Motor neuron (in vitro differentiated cells): ENCODE measurements at regions not wholly inside any gene's neighbourhood (a gene's known extent, or its start where the extent isn't known, plus 50 kb on each side); places are given as distances from the start of the nearest gene placed in this dataset.
"Not testable (repeated sequence)": the region's sequence is repeated elsewhere in the genome, so short reads cannot be mapped to it uniquely, and the experiment has no call there.

Experiments used
- ATAC-seq, 8 experiments: fragments of 200-7000 bp; cut with Tn5 transposase; replicated peaks in 6 of 8; 2 replicates each; pipeline ENCODE4 v1.8.0; 2021; ENCODE audit warnings: mild to moderate bottlenecking in 8 of 8, moderate library complexity in 8 of 8
- H3K27ac ChIP-seq, 2 donors: fragments of 250-450 bp; sonication (Bioruptor Pico); 2 replicates each; pipeline ENCODE4 v1.9.0; 2021; ENCODE audit warnings: antibody characterized with exemption in 2 of 2, mild to moderate bottlenecking in 2 of 2, moderate library complexity in 1 of 2
- H3K4me1 ChIP-seq, 2 donors: fragments of 250-450 bp; sonication (Bioruptor Pico); replicated peaks in 1 of 2; 2 replicates each; pipeline ENCODE4 v1.6.1; 2021; ENCODE audit warnings: antibody characterized with exemption in 2 of 2, mild to moderate bottlenecking in 2 of 2, moderate library complexity in 1 of 2
- H3K4me3 ChIP-seq, 5 donors: fragments of 250-450 bp; sonication (Bioruptor Pico); 2 replicates each; pipeline ENCODE4 v1.9.0; 2021; ENCODE audit warnings: antibody characterized with exemption in 5 of 5, mild to moderate bottlenecking in 5 of 5, moderate library complexity in 4 of 5
- WGBS, 10 experiments: fragments of 450-650 bp; shearing (Covaris generic); methylation state at CpG; one replicate each; pipeline ENCODE4 v1.0.0; 2022; 5-methylcytosine and 5-hydroxymethylcytosine counted together
- in situ Hi-C, 9 experiments: fragments of 400-800 bp; cut with MboI; loops; one replicate each; pipeline ENCODE4 v1.15.0; 2021; ENCODE audit warnings: low sequenced_read_pairs in 9 of 9, low pct_unique_long_range_greater_than_20kb in 2 of 9; ENCODE audit not compliant: unreplicated experiment in 9 of 9

DNA sequence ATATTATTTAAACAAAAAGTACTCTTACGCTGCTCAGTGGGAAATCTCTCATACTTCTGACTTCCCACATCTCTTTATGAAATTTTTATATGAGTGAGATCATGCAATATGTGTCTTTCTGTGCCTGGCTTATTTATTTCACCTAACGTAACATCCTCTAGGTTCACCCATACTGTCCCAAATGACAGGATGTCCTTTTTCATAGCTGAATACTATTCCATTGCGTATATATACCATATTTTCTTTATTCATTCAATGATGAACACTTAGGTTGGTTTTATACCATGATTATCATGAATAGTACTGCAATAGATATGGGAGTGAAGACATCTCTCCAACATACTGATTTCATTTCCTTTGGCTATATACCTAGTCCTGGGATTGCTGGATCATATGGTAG lies 57.8 kb upstream of the TPP2 start:
- Histone ChIP-seq H3K4me1 (no peaks in the 10 kb centered on the region), H3K27ac (no peak overlapping the region), H3K4me3 (no peak overlapping the region)
- in situ Hi-C loops, result no loop called here
- no peak for ATAC-seq
- WGBS, 10 experiments, result 41 to 100% (median 76%) methylated on average over 2 to 3 of the region's 3 CpGs; no CpG with 5 or more reads in 2 of the 10 experiments

DNA sequence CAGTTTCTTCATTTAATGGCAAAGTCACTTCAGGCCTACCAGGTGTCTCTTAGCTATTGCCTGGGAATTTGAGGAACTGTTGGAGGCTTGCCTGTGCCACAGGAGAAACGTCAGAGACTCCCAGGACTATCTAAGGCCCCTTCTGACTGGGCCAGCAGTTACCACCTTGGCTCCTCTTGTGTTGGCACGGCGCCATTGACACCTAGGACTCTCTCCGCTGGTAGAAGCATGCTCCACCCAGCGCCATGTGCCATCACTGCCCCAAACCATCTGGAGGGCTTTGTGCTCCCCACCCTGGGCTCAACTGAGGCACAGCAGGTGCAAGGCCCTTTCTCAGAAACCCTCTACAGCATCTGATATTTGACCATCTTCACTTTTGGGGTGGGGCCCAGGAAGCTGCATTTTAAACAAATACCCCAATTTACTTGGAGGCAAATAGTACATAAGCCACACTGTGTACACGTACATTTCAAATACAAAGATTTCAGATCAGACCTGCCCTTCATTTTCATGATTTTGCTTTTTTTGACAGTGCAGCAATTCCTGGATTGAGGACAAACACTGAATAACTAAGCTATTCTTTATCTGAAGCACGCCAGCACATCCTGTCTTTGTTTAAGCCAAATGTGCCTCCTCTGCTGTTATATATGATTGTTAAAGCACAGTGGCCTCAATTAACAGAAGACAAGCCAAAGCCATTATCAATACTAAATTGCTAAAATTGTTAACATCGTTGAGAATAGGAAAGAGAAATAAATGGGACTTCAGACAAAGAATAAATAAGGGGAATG lies 59.9 kb upstream of the TPP2 start:
- no peak for ATAC-seq
- no peak overlapping the region for H3K27ac ChIP-seq
- no peak overlapping the region for H3K4me3 ChIP-seq
- H3K4me1 ChIP-seq, result no peaks in the 10 kb centered on the region
- 0 to 100% (median 76%) methylated on average over 1 to 7 of the region's 8 CpGs for WGBS, 10 experiments
- in situ Hi-C loops, result no loop called here

DNA sequence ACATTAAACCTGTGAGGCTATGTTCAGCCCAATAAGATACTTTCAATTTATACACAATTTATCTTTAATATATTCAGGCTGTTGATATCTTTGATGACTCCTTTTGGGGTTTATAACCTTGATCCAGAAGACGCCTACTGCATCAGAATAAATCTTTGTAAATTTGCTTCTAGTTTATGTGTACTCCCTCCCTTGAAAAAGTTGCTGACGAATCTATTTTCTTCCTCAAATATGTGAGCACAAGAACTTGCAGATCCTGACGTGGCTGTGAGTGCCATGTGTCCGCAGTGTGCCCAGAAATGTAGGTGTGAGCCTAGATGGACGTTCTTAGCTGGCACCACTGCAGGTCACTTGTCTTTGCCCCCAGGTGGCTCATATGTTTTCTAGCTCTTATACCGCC lies 60.6 kb upstream of the TPP2 start:
- 0 to 100% (median 74%) methylated on average over 1 to 5 of the region's 6 CpGs for WGBS, 10 experiments
- in situ Hi-C loops, result no loop called here

DNA sequence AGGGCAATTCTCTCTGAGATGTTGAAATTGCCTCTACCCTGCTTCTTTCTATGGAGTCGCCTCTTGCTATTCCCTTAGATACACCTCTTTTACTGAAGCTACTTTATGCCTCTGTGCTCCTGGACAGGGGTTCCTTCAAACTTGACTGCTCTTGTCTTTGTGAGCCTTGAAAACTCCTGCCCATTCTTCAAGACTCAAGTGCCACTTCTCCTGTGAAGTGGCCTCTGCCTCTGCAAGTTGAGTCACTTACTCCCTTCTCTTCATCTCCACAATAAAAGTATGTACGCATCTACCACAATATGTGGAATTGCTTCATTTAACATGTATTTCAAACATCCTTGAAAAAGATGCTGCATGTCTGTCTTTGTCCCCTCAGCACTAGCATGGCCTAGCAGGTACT lies 66.0 kb upstream of the TPP2 start:
- Histone ChIP-seq H3K4me3 (no peak overlapping the region), H3K27ac (no peak overlapping the region), H3K4me1 (no peaks in the 10 kb centered on the region)
- ATAC-seq, result no peak
- in situ Hi-C loops, result no loop called here
- 71 to 100% (median 88%) methylated on average over 1 to 2 of the region's 2 CpGs; no CpG with 5 or more reads in 4 of the 10 experiments for WGBS, 10 experiments

More for the DNA sequence above, 60.6 kb upstream of the TPP2 start:
- no peak overlapping the region for H3K27ac ChIP-seq
- H3K4me3 ChIP-seq, result no peak overlapping the region
- ATAC-seq, result no peak
- no peaks in the 10 kb centered on the region for H3K4me1 ChIP-seq

DNA sequence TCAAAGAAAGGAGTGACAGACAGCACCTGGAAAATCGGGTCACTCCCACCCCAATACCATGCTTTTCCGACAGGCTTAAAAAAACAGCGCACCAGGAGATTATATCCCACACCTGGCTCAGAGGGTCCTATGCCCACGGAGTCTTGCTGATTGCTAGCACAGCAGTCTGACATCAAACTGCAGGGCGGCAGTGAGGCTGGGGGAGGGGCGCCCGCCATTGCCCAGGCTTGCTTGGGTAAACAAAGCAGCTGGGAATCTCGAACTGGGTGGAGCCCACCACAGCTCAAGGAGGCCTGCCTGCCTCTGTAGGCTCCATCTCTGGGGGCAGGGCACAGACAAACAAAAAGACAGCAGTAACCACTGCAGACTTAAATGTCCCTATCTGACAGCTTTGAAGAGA lies 74.5 kb upstream of the TPP2 start:
- ATAC-seq, H3K4me3 ChIP-seq, in situ Hi-C loops, H3K27ac ChIP-seq, H3K4me1 ChIP-seq: not testable (repeated sequence)
- WGBS, 10 experiments, result 20 to 91% (median 73%) methylated on average over 1 to 4 of the region's 8 CpGs; no CpG with 5 or more reads in 6 of the 10 experiments

DNA sequence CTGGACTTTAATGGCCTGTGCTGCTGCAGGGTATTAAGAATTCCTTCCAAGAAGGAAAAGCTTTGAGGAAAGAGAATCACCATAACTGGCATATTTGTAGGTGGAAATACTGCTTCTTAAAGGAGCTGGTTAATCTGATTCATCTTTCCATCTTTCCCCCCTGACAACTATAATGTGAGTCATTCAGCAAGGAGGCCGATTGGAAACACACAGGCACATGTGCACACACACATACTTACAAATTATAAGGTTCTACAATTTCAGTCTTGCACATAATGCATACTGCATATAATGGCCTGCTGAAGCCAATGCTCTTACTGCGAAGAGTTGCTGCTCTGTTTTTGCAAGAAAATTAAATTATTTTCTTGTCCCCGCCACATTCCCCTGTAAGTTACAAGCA lies 78.8 kb upstream of the TPP2 start:
- Histone ChIP-seq H3K27ac (no peak overlapping the region), H3K4me3 (no peak overlapping the region), H3K4me1 (no peaks in the 10 kb centered on the region)
- 0 to 100% (median 56%) methylated on average over 1 to 3 of the region's 3 CpGs; no CpG with 5 or more reads in 3 of the 10 experiments for WGBS, 10 experiments
- peak in 3 of 8 experiments; percentile 38 to 51 (median 41) for ATAC-seq
- in situ Hi-C loops, result no loop called here

DNA sequence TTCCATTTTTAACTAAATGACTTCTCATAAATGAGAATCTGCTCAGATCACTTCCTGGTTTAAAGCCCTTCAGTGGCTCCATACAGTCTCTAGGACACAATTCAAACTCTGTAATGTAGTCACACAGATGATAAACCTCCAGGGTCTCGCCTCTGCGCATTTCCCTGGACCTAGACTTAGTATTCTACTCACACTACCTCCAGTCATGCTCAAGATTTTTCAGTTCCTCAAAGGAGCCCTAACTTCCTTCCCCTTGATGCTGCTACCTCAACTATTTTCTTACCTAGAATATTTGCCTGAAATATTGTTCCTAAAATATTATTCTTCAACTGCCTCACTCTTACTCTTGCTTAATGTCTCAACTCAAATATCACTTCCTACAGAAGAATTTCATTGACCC lies 86.7 kb upstream of the TPP2 start:
- Histone ChIP-seq H3K4me1 (no peaks in the 10 kb centered on the region), H3K27ac (no peak overlapping the region), H3K4me3 (no peak overlapping the region)
- no peak for ATAC-seq
- in situ Hi-C loops, result no loop called here
- WGBS, 10 experiments, result 40 to 100% (median 100%) methylated on average over 2 of the region's 2 CpGs; no CpG with 5 or more reads in 5 of the 10 experiments

DNA sequence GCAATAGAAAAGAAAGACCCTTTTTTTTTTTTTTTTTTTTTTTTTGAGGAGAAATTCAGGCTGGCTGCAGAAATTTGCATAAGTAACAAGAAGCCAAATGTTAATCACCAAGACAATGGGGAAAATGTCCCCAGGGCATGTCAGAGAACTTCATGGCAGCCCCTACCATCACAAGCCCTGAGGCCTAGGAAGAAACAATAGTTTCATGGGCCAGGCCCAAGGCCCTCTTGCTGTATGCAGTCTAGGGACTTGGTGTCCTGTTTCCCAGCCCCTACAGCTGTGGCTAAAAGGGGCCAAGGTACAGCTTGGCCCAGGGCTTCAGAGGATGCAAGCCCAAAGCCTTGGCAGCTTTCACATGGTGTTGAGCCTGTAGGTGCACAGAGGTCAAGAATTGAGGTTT lies 88.4 kb upstream of the TPP2 start:
- Histone ChIP-seq H3K4me1 (no peaks in the 10 kb centered on the region), H3K4me3 (no peak overlapping the region), H3K27ac (no peak overlapping the region)
- in situ Hi-C loops, result no loop called here
- ATAC-seq, result no peak

DNA sequence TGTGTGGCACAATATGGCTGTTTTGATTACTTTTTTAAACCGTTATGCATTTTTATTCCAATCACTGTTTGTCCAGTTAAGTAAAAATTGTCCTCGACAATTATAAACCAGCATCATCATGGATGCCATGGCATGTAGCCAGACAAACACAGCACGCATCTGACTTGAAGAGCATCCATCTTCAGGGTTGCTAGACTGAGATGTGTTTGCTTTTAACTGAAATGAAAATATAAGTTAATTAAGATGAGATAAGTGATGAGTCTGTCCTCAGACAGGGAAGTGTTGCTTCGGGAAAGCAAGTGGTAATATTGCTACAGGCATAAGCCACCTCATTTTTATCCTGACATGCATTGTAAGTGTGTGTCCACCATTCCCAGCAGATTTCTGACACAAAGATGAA lies 92.8 kb upstream of the TPP2 start:
- no peak for ATAC-seq
- 33 to 100% (median 78%) methylated on average over 1 to 4 of the region's 4 CpGs; no CpG with 5 or more reads in 1 of the 10 experiments for WGBS, 10 experiments
- peaks cover 0 to 3% of the 10 kb centered on the region in 2 donors for H3K4me1 ChIP-seq
- no peak overlapping the region for H3K27ac ChIP-seq
- in situ Hi-C loops, result no loop called here
- no peak overlapping the region for H3K4me3 ChIP-seq

DNA sequence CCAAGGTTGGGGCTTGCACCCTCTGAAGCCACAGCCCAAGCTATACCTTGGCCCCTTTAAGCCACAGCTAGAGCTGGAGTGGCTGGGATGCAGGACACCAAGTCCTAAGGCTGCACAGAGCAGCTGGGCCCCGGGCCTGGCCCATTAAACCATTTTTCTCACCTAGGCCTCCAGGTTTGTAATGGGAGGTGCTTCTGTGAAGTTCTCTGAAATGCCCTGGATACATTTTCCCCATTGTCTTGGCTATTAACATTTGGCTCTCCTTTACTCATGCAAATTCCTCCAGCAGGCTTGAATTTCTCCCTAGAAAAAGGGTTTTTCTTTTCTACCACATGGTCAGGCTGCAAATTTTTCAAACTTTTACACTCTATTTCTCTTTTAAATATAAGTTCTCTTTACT lies 93.8 kb upstream of the FGF14 start:
- Histone ChIP-seq H3K27ac (no peak overlapping the region), H3K4me3 (no peak overlapping the region), H3K4me1 (peaks cover 0 to 2% of the 10 kb centered on the region in 2 donors)
- in situ Hi-C loops, result no loop called here
- 0 to 50% (median 0%) methylated on average over 1 of the region's 1 CpG; no CpG with 5 or more reads in 4 of the 10 experiments for WGBS, 10 experiments
- no peak for ATAC-seq

DNA sequence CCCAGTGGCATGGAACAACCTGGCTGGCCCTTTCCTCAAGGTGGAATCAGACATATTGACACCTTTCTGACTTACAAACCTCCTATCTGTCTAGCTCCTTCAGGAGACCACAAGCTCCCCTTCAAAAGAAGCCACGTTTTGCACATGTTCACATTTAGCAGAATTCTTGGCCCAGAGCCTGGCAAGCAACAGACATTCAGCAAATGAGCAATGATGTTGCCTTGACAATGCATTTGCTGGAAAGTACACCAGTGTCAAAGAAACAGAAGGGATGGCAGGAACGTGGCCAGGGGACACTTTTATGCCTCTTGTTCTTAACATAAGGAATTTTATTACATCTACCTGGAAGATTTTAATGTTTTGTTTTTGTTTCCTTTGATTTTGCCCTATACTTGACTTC lies 85.5 kb upstream of the FGF14 start:
- peaks cover 0 to 7% of the 10 kb centered on the region in 2 donors for H3K4me1 ChIP-seq
- no peak overlapping the region for H3K4me3 ChIP-seq
- WGBS, 10 experiments, result 0 to 88% (median 20%) methylated on average over 1 to 2 of the region's 2 CpGs; no CpG with 5 or more reads in 1 of the 10 experiments
- in situ Hi-C loops, result no loop called here
- peak in 3 of 8 experiments; percentile 33 to 90 (median 59) for ATAC-seq
- H3K27ac ChIP-seq, result no peak overlapping the region

DNA sequence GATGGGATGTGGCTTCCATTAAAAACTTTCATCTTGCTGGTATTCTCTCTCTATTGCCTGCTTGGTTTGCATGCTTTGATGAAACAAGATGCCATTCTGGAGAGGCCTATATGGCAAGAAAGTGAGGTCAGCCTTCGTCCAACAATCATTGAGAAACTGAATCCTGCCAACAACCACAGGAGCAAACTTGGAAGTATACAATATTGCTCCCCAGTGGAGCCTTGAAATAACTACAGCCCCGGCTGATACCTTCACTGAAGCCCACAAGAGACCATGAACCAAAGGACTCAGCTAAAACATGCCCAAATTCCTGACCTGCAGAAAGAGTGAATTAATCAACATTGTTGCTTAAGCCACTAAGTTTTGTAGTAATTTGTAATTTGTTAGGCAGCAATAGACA lies 82.5 kb upstream of the FGF14 start:
- H3K27ac ChIP-seq, result no peak overlapping the region
- WGBS, 10 experiments, result 0 to 83% (median 63%) methylated on average over 1 to 2 of the region's 2 CpGs; no CpG with 5 or more reads in 2 of the 10 experiments
- H3K4me1 ChIP-seq, result peaks cover 0 to 7% of the 10 kb centered on the region in 2 donors
- no peak overlapping the region for H3K4me3 ChIP-seq
- ATAC-seq, result peak in 4 of 8 experiments; percentile 42 to 72 (median 65)
- in situ Hi-C loops, result no loop called here

DNA sequence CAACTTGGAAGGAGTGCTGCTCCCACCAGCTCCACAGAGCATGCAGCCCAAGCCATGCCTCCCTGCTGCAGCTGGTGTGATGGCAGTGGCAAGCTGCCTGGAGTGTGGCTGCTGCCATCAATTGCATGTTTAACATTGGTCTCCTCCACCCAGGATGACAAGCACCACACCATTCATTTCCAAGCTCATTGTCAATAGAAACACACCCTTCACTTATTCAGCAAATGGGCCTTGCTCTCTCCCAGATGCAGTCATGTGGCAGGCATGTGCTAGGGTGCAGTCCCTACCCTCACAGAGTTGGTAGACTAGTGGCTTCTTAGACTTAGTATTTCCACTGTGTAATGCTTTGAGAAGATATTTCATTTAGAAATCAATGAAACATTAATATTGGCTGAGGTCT lies 70.8 kb upstream of the FGF14 start:
- in situ Hi-C loops, result no loop called here
- no peaks in the 10 kb centered on the region for H3K4me1 ChIP-seq
- no peak overlapping the region for H3K27ac ChIP-seq
- no peak overlapping the region for H3K4me3 ChIP-seq
- ATAC-seq, result peak in 3 of 8 experiments; percentile 58 to 93 (median 92)
